Right lobe of liver (tissue), 4 donors: ENCODE measurements at regions not wholly inside any gene's neighbourhood (a gene's known extent, or its start where the extent isn't known, plus 50 kb on each side); places are given as distances from the start of the nearest gene placed in this dataset.

Experiments used
- CTCF ChIP-seq, 4 donors: fragments of 200-600 bp in 3 of 4; fragments of 450-650 bp in 1 of 4; IDR thresholded peaks; one replicate each; pipeline versions ENCODE4 v1.5.1 to v1.8.0; 2016 to 2022; ENCODE audit warnings: antibody characterized with exemption in 4 of 4, mild to moderate bottlenecking in 2 of 4
- POLR2A ChIP-seq: fragments of 450-650 bp; IDR thresholded peaks from one replicate; pipeline ENCODE4 v1.6.1; 2017; ENCODE audit warnings: antibody characterized with exemption, mild to moderate bottlenecking
- donor health status: DM: no; HTN: no; CAD: no.
- donor health status: DM: no; HTN: no; CAD: no.
- donor health status: DM: no; HTN: yes; CAD: no.

GRCh38 chr22:48739348-48740085 is 1088.2 kb downstream of the BRD1 start:
- TF ChIP-seq POLR2A (no peak), CTCF (IDR thresholded peaks at IDR 0.05) (no peak)
